ENCODE measurements at regions not wholly inside any gene's neighbourhood (a gene's known extent, or its start where the extent isn't known, plus 50 kb on each side); places are given as distances from the start of the nearest gene placed in this dataset.

DNA sequence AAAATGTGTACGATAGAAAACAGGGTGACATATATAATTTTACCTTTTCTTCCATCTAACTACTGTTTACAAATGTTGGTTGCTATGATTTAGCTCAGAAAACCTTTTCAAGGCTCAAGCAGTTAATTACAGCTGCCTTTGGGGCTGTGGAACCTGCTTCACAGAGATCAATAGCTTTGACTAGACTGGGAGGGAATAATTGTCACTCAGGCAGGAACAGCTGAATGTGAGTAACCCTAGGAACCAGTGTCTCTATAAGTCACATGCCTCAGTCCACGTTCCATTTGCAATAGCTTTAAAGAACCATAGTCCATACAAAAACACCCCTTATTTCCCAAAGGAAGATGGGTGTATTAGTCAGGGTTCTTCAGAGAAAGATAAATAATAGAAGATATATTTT is 306.8 kb upstream of the ERCC4 start:
- DNase-seq (ENCODE audit: low spot score): no peak
- Mint-ChIP-seq H3K4me1 (ENCODE audit: low read depth) (no peaks in the 10 kb centered on the region), H3K36me3 (ENCODE audit: low read depth) (no peaks in the 10 kb centered on the region), H3K27me3 (ENCODE audit: low read depth) (peaks cover 2% of the 10 kb centered on the region), H3K4me3 (ENCODE audit: unreplicated experiment) (no peak overlapping the region), H3K9me3 (ENCODE audit: low read depth) (peaks cover 6% of the 10 kb centered on the region), H3K27ac (ENCODE audit: unreplicated experiment) (no peak overlapping the region)
- TF ChIP-seq CTCF (IDR thresholded peaks at IDR 0.05): no peak

DNA sequence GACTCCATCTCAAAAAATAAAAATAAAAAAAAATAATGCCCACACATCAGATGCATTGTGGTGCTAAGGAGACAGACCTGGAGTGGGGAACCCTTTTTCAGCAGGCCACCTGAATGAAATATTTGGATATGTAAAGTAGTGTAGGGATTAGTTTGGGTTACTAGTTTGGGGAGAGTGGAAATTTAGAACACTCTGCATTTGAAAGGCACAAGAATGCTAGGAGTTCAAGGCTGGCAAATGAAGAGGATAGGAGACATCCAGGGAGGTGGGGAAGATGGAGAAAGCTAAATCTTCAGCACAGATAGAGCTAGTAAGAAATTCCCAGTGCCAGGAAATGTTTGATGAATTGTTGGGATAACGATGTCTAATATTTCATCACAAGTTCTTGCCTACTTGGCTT is 298.3 kb upstream of the ERCC4 start:
- H3K27me3 Mint-ChIP-seq (ENCODE audit: low read depth): peaks cover 2% of the 10 kb centered on the region
- H3K27ac Mint-ChIP-seq (ENCODE audit: unreplicated experiment): no peak overlapping the region
- H3K9me3 Mint-ChIP-seq (ENCODE audit: low read depth): no peaks in the 10 kb centered on the region
- H3K4me1 Mint-ChIP-seq (ENCODE audit: low read depth): no peaks in the 10 kb centered on the region
- DNase-seq (ENCODE audit: low spot score): no peak
- no peak for TF ChIP-seq CTCF (IDR thresholded peaks at IDR 0.05)
- H3K36me3 Mint-ChIP-seq (ENCODE audit: low read depth): no peaks in the 10 kb centered on the region
- H3K4me3 Mint-ChIP-seq (ENCODE audit: unreplicated experiment): no peak overlapping the region

DNA sequence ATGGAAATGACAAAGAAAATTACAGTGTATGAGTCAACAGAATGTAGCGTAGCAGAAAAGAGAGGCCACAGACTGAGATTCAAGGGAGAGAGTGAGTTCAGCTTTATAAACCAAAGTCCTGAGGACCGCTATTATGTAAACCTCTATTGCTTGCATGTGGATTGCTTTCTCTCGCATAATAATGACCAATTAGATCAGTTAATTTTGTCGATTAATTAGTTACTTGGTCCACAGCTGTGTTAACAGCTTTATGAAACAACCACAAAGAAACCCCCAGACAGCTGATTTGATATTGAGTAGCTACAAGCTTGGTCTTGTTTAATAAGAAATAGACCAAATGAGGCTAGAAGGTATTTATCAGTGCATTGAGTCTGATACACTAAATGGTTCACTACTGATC is 291.8 kb upstream of the ERCC4 start:
- no peaks in the 10 kb centered on the region for H3K36me3 Mint-ChIP-seq (ENCODE audit: low read depth)
- no peak for TF ChIP-seq CTCF (IDR thresholded peaks at IDR 0.05)
- no peaks in the 10 kb centered on the region for H3K4me1 Mint-ChIP-seq (ENCODE audit: low read depth)
- H3K9me3 Mint-ChIP-seq (ENCODE audit: low read depth): no peaks in the 10 kb centered on the region
- no peak overlapping the region for H3K27ac Mint-ChIP-seq (ENCODE audit: unreplicated experiment)
- no peaks in the 10 kb centered on the region for H3K27me3 Mint-ChIP-seq (ENCODE audit: low read depth)
- DNase-seq (ENCODE audit: low spot score): no peak
- no peak overlapping the region for H3K4me3 Mint-ChIP-seq (ENCODE audit: unreplicated experiment)

DNA sequence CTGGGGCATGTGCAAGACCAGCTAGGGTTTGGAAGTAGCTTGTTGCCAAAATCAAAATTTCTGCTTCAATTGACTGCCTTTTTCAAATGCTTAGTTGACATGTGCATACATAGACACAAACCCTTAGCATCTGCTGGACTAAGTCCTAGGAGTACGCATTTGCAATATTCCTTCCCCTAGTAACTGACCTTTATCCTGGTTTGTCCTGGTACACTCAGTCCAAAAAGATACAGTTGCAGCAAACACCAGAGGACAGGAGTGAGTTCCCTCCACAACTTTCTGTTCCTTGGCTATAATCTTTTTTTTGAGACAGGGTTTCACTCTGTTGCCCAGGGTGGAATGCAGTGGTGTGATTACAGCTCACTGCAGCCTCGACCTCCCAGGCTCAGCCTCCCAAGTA is 290.2 kb upstream of the ERCC4 start:
- no peak for TF ChIP-seq CTCF (IDR thresholded peaks at IDR 0.05)
- DNase-seq (ENCODE audit: low spot score): no peak
- no peaks in the 10 kb centered on the region for H3K36me3 Mint-ChIP-seq (ENCODE audit: low read depth)
- H3K9me3 Mint-ChIP-seq (ENCODE audit: low read depth): no peaks in the 10 kb centered on the region
- H3K27ac Mint-ChIP-seq (ENCODE audit: unreplicated experiment): no peak overlapping the region
- H3K4me1 Mint-ChIP-seq (ENCODE audit: low read depth): no peaks in the 10 kb centered on the region
- H3K4me3 Mint-ChIP-seq (ENCODE audit: unreplicated experiment): no peak overlapping the region
- H3K27me3 Mint-ChIP-seq (ENCODE audit: low read depth): no peaks in the 10 kb centered on the region

GRCh38 chr16:13630374-13630773 is 289.6 kb upstream of the ERCC4 start:
- Mint-ChIP-seq H3K4me3 (ENCODE audit: unreplicated experiment) (no peak overlapping the region), H3K9me3 (ENCODE audit: low read depth) (no peaks in the 10 kb centered on the region), H3K36me3 (ENCODE audit: low read depth) (no peaks in the 10 kb centered on the region), H3K27me3 (ENCODE audit: low read depth) (no peaks in the 10 kb centered on the region), H3K27ac (ENCODE audit: unreplicated experiment) (no peak overlapping the region), H3K4me1 (ENCODE audit: low read depth) (no peaks in the 10 kb centered on the region)
- DNase-seq (ENCODE audit: low spot score): no peak
- TF ChIP-seq CTCF (IDR thresholded peaks at IDR 0.05): no peak
